ENCODE measurements at regions not wholly inside any gene's neighbourhood (a gene's known extent, or its start where the extent isn't known, plus 50 kb on each side); places are given as distances from the start of the nearest gene placed in this dataset.

DNA sequence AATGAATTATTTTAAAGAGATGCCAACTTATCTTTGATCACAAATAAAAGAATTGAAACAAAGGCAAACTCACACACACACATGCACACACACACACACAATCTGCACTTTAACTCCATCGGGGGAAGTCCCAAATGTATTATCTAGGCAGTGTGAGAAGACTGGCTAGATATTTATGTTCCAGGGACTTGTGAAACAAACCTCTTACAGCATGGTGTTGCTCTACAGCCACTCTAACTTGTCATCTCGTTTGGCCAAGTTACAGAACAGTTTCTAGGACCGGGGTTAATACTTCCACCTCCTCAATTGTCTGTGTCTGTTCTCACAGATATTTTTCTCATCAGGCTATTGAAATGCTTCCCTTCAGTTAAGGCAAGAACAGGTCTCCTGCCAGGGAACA lies 855.0 kb downstream of the EPHA7 start (continued):
- no peak for TF ChIP-seq FOXM1 (IDR thresholded peaks at IDR 0.05; ENCODE audit: low read depth, low read length)

DNA sequence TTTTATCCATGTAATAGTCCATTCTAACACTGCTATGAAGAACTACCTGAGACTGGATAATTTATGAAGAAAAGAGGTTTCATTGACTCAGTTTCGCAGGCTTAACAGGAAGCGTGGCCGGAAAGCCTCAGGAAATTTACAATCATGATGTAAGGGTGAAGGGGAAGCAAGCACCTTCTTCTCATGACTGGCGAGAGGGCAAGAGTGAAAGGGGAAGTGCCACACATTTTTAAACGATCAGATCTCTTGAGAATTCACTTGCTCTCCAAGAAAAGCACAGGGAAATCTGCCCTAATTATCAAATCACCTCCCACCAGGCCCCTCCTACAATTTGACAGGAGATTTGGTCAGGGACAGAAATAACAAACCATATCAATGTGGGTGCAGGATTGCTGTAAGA lies 859.7 kb downstream of the EPHA7 start:
- in situ Hi-C loops (cut with MboI) = no loop called here
- Histone ChIP-seq H2AFZ (ENCODE audit: control insufficient read depth, low read depth, low read length) (no peak overlapping the region), H4K20me1 (ENCODE audit: control insufficient read depth, insufficient read depth) (no peaks in the 10 kb centered on the region), H3K4me2 (ENCODE audit: control insufficient read depth, insufficient read depth) (no peak overlapping the region), H3K36me3 (ENCODE audit: control insufficient read depth in 2 of 2, insufficient read depth in 2 of 2, low read length in 1 of 2) (no peaks in the 10 kb centered on the region), H3K9ac (ENCODE audit: control insufficient read depth, insufficient read depth, low read length) (no peak overlapping the region), H3K27ac (ENCODE audit: control insufficient read depth, insufficient read depth) (no peak overlapping the region), H3K79me2 (ENCODE audit: control insufficient read depth, insufficient read depth, low read length) (no peaks in the 10 kb centered on the region), H3K27me3 (replicated peaks in 1 of 2; ENCODE audit: control insufficient read depth in 2 of 2, insufficient read depth in 2 of 2, low read length in 1 of 2) (no peaks in the 10 kb centered on the region), H3K4me3 (no peak overlapping the region), H3K9me3 (replicated peaks; ENCODE audit: control insufficient read depth, insufficient read depth, low read length) (no peaks in the 10 kb centered on the region), H3K4me1 (ENCODE audit: control insufficient read depth, insufficient read depth, low read length) (no peaks in the 10 kb centered on the region)
- intact Hi-C loops (cut with micrococcal nuclease; ENCODE audit: unreplicated experiment) = no loop called here
- WGBS (ENCODE audit: insufficient coverage, insufficient replicate concordance, low lambda C conversion rate, missing lambda C conversion rate) = 0% methylated on average over 5 of the region's 5 CpGs
- peak; percentile 30; the same call in 1 of the 2 replicates for TF ChIP-seq SPI1 (IDR thresholded peaks at IDR 0.05; ENCODE audit: borderline replicate concordance, insufficient read depth, low read depth, low read length)
- no peak for TF ChIP-seq RAD51 (IDR thresholded peaks at IDR 0.05)
- BruUV-seq (replicated peaks) = no TSS peak
- RAD21 ChIA-PET (ENCODE audit: unreplicated experiment) = no interaction called here
- ATAC-seq (no peak), DNase-seq (ENCODE audit: low read depth, low spot score) (no peak), FAIRE-seq (no peak)
- POLR2A ChIA-PET = no interaction called here
- SMC1A ChIA-PET (ENCODE audit: uncharacterized antibody, unreplicated experiment) = interaction anchor here (0.9 kb wide), 1 partner anchor 10 kb away, joined by 3 read pairs; no protein-coding TSS in a partner anchor
- CTCF ChIA-PET = no interaction called here

DNA sequence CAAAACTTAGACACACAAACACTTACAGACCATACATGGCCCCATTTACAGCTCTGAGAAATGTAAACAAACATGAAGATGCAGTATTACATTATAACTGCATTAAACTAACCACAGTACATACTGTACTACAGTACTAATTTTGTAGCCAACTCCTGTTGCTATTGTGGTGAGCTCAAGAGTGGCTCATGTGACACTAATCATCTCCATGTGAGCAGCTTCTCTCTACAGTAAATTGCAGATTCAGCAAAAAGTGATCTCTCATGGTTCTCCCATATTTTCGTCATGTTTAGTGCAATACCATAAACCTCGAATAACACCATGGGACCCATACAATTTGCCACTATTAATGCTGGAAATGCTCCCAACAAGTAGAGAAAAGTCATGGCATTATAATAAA lies 860.4 kb downstream of the EPHA7 start:
- no peak for FAIRE-seq
- intact Hi-C loops (cut with micrococcal nuclease; ENCODE audit: unreplicated experiment) = no loop called here
- TF ChIP-seq YY1 (IDR thresholded peaks at IDR 0.05; ENCODE audit: low read depth, low read length) (no peak), HSF1 (IDR thresholded peaks at IDR 0.05; ENCODE audit: low read depth, low read length) (no peak), MXI1 (IDR thresholded peaks at IDR 0.05; ENCODE audit: low read depth, low read length) (no peak), TAF1 (IDR thresholded peaks at IDR 0.05; ENCODE audit: borderline replicate concordance, low read depth, low read length) (no peak), EZH2 (IDR thresholded peaks at IDR 0.05; ENCODE audit: borderline replicate concordance, control insufficient read depth, low read depth, low read length) (no peak), CBFB (IDR thresholded peaks at IDR 0.05; ENCODE audit: low read depth) (no peak), E2F4 (IDR thresholded peaks at IDR 0.05; ENCODE audit: low read depth, low read length) (no peak), RUNX3 (IDR thresholded peaks at IDR 0.05; ENCODE audit: low read length) (no peak), NFIC (IDR thresholded peaks at IDR 0.05; ENCODE audit: low read depth, low read length) (no peak), EGR1 (IDR thresholded peaks at IDR 0.05; ENCODE audit: borderline replicate concordance in 1 of 2, low read depth in 2 of 2, low read length in 2 of 2) (no peak), TBL1XR1 (IDR thresholded peaks at IDR 0.05; ENCODE audit: low read depth, low read length) (no peak), CBX5 (IDR thresholded peaks at IDR 0.05; ENCODE audit: low read depth) (no peak), ZNF384 (IDR thresholded peaks at IDR 0.05; ENCODE audit: borderline replicate concordance, low read depth, low read length) (no peak)

More for the DNA sequence above, 860.4 kb downstream of the EPHA7 start:
- no peaks in the 10 kb centered on the region for H3K9me3 ChIP-seq (replicated peaks; ENCODE audit: control insufficient read depth, insufficient read depth, low read length)
- no peak overlapping the region for H3K4me3 ChIP-seq
- H3K27ac ChIP-seq (ENCODE audit: control insufficient read depth, insufficient read depth) = no peak overlapping the region
- H3K9ac ChIP-seq (ENCODE audit: control insufficient read depth, insufficient read depth, low read length) = no peak overlapping the region
- POLR2A ChIA-PET = no interaction called here
- RAD21 ChIA-PET (ENCODE audit: unreplicated experiment) = no interaction called here
- no peak overlapping the region for H3K4me2 ChIP-seq (ENCODE audit: control insufficient read depth, insufficient read depth)
- SMC1A ChIA-PET (ENCODE audit: uncharacterized antibody, unreplicated experiment) = interaction anchor here (0.8 to 0.9 kb wide), 2 partner anchors 9 to 11 kb away, joined by 3 read pairs; no protein-coding TSS in a partner anchor
- no peaks in the 10 kb centered on the region for H4K20me1 ChIP-seq (ENCODE audit: control insufficient read depth, insufficient read depth)
- no TSS peak for BruUV-seq (replicated peaks)
- in situ Hi-C loops (cut with MboI) = no loop called here
- WGBS (ENCODE audit: insufficient coverage, insufficient replicate concordance, low lambda C conversion rate, missing lambda C conversion rate) = 13% methylated on average over 2 of the region's 2 CpGs
- H3K36me3 ChIP-seq (ENCODE audit: control insufficient read depth in 2 of 2, insufficient read depth in 2 of 2, low read length in 1 of 2) = no peaks in the 10 kb centered on the region
- no peaks in the 10 kb centered on the region for H3K4me1 ChIP-seq (ENCODE audit: control insufficient read depth, insufficient read depth, low read length)
- CTCF ChIA-PET = no interaction called here
- H3K79me2 ChIP-seq (ENCODE audit: control insufficient read depth, insufficient read depth, low read length) = no peaks in the 10 kb centered on the region
- DNase-seq (ENCODE audit: low read depth, low spot score) (no peak), ATAC-seq (no peak)
- H2AFZ ChIP-seq (ENCODE audit: control insufficient read depth, low read depth, low read length) = no peak overlapping the region
- no peaks in the 10 kb centered on the region for H3K27me3 ChIP-seq (replicated peaks in 1 of 2; ENCODE audit: control insufficient read depth in 2 of 2, insufficient read depth in 2 of 2, low read length in 1 of 2)

Data from GM12878 (cell line).